ENCODE measurements at regions not wholly inside any gene's neighbourhood (a gene's known extent, or its start where the extent isn't known, plus 50 kb on each side); places are given as distances from the start of the nearest gene placed in this dataset.

DNA sequence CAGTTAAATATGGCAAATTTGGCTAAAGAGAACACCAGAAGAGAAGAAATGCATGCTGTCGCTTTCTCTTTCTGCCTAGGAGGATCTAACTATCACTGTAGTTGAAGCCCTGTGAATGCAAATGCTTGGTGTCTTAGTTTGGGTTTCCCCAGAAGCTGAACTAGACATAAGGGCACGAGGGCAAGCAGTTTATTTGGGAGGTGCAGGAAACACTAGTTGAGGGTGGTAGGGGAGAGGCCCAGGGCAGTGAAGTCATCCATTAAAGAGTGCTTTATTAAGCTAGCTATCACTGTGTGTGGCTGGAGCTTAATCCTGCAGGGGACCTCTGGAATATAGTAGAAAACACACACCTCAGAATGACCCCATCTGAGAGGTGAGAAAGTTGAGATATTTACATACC, 639.8 kb upstream of the ZEB2 start:
- intact Hi-C loops (cut with DNase I, micrococcal nuclease), result no loop called here

DNA sequence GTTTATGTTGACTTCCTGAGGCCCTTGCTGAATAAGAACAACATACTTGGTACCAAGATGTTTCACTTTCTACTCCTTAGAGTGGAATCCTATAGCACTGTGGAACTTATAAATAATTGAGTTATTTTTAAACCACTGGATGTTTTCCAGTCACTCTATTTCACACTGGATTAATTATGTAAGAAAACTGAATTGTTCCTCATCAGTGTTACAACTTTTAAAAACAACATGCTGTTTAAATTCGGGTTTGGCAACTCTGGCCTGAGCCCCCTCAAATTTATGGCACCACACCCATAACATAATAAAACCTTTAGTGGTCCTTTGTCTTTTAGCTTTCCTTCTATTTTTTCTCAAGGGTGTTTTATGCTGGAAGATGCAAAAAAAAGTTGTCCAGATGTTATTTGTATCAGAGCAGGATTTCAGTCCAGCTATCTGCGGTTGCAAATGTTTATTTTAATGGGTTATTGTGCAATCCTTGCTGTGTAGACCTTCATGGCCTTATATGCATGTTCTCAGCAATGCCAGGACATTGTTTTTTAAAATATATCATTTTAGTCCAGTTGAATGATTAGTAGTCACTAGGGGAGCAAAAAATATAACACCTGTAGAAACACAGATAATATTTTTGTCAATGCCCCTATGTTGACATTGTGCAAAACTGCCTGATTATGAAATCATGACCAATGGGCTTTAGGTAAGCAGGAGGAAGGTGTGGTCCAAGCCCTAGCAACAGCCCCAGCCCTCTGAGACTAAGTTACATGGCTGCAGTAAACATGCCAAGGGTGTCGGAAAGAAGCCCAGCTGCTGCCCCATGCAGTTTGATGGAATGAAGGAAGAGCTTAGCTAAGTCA, 638.0 kb upstream of the ZEB2 start:
- H3K36me3 Mint-ChIP-seq (ENCODE audit: low read depth), result no peaks in the 10 kb centered on the region
- H3K27me3 ChIP-seq (ENCODE audit: control insufficient read depth in 1 of 2, insufficient read depth in 2 of 2, low read length in 2 of 2), result no peaks in the 10 kb centered on the region
- H3K4me1 ChIP-seq (ENCODE audit: insufficient read depth, low read length), result no peaks in the 10 kb centered on the region
- no peaks in the 10 kb centered on the region for H3K36me3 ChIP-seq (ENCODE audit: insufficient read depth, low read length)
- no peaks in the 10 kb centered on the region for H3K4me1 Mint-ChIP-seq (ENCODE audit: low read depth)
- H3K4me3 Mint-ChIP-seq, result no peak overlapping the region
- ATAC-seq (ENCODE audit: poor library complexity), result no peak
- no peak overlapping the region for H3K4me3 ChIP-seq (ENCODE audit: low read length)
- no peak overlapping the region for H3K27ac ChIP-seq (ENCODE audit: low read depth in 1 of 2, low read length in 2 of 2)
- no peaks in the 10 kb centered on the region for H3K27me3 Mint-ChIP-seq
- no peak for DNase-seq
- no peak overlapping the region for H3K27ac Mint-ChIP-seq
- intact Hi-C loops (cut with DNase I, micrococcal nuclease), result no loop called here
- POLR2A ChIA-PET, result no interaction called here
- TF ChIP-seq, protein P1, sequence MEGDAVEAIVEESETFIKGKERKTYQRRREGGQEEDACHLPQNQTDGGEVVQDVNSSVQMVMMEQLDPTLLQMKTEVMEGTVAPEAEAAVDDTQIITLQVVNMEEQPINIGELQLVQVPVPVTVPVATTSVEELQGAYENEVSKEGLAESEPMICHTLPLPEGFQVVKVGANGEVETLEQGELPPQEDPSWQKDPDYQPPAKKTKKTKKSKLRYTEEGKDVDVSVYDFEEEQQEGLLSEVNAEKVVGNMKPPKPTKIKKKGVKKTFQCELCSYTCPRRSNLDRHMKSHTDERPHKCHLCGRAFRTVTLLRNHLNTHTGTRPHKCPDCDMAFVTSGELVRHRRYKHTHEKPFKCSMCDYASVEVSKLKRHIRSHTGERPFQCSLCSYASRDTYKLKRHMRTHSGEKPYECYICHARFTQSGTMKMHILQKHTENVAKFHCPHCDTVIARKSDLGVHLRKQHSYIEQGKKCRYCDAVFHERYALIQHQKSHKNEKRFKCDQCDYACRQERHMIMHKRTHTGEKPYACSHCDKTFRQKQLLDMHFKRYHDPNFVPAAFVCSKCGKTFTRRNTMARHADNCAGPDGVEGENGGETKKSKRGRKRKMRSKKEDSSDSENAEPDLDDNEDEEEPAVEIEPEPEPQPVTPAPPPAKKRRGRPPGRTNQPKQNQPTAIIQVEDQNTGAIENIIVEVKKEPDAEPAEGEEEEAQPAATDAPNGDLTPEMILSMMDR (IDR thresholded peaks at IDR 0.05), result no peak
- H3K9me3 ChIP-seq (ENCODE audit: control insufficient read depth in 1 of 2, insufficient read depth in 1 of 2, low read length in 2 of 2), result peaks cover 0 to 1% of the 10 kb centered on the region in 2 experiments
- H3K9me3 Mint-ChIP-seq, result peaks cover 7% of the 10 kb centered on the region
- CTCF ChIA-PET, result no interaction called here

More for the DNA sequence above, 639.8 kb upstream of the ZEB2 start:
- ATAC-seq (ENCODE audit: poor library complexity), result no peak
- H3K27ac ChIP-seq (ENCODE audit: low read depth in 1 of 2, low read length in 2 of 2), result no peak overlapping the region
- no peak overlapping the region for H3K4me3 ChIP-seq (ENCODE audit: low read length)
- H3K36me3 Mint-ChIP-seq (ENCODE audit: low read depth), result no peaks in the 10 kb centered on the region
- no peaks in the 10 kb centered on the region for H3K27me3 Mint-ChIP-seq
- no peak overlapping the region for H3K27ac Mint-ChIP-seq
- H3K36me3 ChIP-seq (ENCODE audit: insufficient read depth, low read length), result no peaks in the 10 kb centered on the region
- POLR2A ChIA-PET, result no interaction called here
- no peaks in the 10 kb centered on the region for H3K4me1 ChIP-seq (ENCODE audit: insufficient read depth, low read length)
- TF ChIP-seq, protein P1 (IDR thresholded peaks at IDR 0.05), result no peak
- H3K9me3 Mint-ChIP-seq, result no peaks in the 10 kb centered on the region
- H3K4me1 Mint-ChIP-seq (ENCODE audit: low read depth), result no peaks in the 10 kb centered on the region
- DNase-seq, result no peak
- H3K4me3 Mint-ChIP-seq, result no peak overlapping the region
- CTCF ChIA-PET, result no interaction called here
- no peaks in the 10 kb centered on the region for H3K27me3 ChIP-seq (ENCODE audit: control insufficient read depth in 1 of 2, insufficient read depth in 2 of 2, low read length in 2 of 2)
- H3K9me3 ChIP-seq (ENCODE audit: control insufficient read depth in 1 of 2, insufficient read depth in 1 of 2, low read length in 2 of 2), result no peaks in the 10 kb centered on the region

DNA sequence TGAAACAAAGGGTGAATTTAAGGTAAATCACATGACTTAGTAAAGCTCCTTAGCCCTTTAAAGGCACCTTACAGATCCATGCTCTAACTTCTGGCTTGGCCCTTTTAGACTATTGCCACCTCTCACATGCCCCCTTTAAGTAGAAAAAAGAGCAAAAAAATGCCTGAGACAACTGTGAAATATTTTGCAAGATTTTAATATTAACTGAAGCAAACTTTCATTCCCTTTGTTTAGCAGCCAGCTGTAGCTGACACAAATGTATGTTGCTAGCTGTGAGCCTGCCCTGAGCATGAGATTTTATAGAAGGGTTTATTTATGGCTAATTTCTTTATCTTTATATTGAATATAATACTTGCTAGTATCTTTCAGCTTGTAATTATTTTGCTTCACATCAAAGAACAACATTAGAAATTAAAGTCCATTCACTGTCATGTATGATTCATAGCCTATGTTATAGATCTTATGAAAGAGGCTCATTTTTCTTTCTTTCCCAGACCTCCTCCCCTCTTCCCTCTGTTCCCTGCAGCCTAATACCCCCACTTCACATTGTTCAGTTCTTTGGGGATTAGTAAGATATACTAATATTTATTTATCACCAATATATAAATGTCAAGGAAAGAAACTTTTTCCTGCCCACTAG, 637.2 kb upstream of the ZEB2 start:
- H3K4me1 Mint-ChIP-seq (ENCODE audit: low read depth), result no peaks in the 10 kb centered on the region
- DNase-seq (no peak), ATAC-seq (ENCODE audit: poor library complexity) (no peak)
- ChIA-PET CTCF (no interaction called here), POLR2A (no interaction called here)
- no peak overlapping the region for H3K27ac Mint-ChIP-seq
- Histone ChIP-seq H3K9me3 (ENCODE audit: control insufficient read depth in 1 of 2, insufficient read depth in 1 of 2, low read length in 2 of 2) (peaks cover 0 to 4% of the 10 kb centered on the region in 2 experiments), H3K36me3 (ENCODE audit: insufficient read depth, low read length) (no peaks in the 10 kb centered on the region), H3K4me1 (ENCODE audit: insufficient read depth, low read length) (no peaks in the 10 kb centered on the region), H3K4me3 (ENCODE audit: low read length) (no peak overlapping the region), H3K27me3 (ENCODE audit: control insufficient read depth in 1 of 2, insufficient read depth in 2 of 2, low read length in 2 of 2) (no peaks in the 10 kb centered on the region), H3K27ac (ENCODE audit: low read depth in 1 of 2, low read length in 2 of 2) (no peak overlapping the region)
- intact Hi-C loops (cut with DNase I, micrococcal nuclease), result no loop called here
- H3K9me3 Mint-ChIP-seq, result peaks cover 7% of the 10 kb centered on the region
- H3K4me3 Mint-ChIP-seq, result no peak overlapping the region
- no peaks in the 10 kb centered on the region for H3K36me3 Mint-ChIP-seq (ENCODE audit: low read depth)
- no peaks in the 10 kb centered on the region for H3K27me3 Mint-ChIP-seq
- TF ChIP-seq, protein P1 (IDR thresholded peaks at IDR 0.05), result no peak
